GM12872 (cell line): ENCODE measurements at regions not wholly inside any gene's neighbourhood (a gene's known extent, or its start where the extent isn't known, plus 50 kb on each side); places are given as distances from the start of the nearest gene placed in this dataset.

Experiments
- CTCF ChIP-seq: IDR thresholded peaks from 3 replicates; pipeline ENCODE4 v1.5.1; 2011; ENCODE audit warnings: low read depth, mild to moderate bottlenecking, low read length, moderate library complexity; ENCODE audit not compliant: insufficient read depth

DNA sequence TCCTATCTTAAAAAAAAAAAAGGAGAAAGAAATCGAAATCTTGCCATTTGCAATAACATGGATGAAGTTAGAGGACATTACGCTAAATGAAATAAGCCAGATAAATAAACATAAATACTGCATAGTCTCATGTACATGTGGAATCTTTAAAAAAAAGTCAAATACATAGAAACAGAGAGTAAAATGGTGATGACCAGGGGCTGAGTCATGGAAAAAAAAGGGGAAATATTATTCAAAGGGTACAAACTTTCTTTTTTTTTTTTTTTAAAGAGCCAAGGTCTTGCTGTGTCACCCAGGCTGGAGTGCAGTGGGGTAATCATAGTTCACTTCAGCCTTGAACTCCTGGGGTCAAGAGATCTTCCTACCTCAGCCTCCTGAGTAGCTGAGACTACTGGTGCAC, 310.1 kb downstream of the ZNF608 start:
- no peak for TF ChIP-seq CTCF

GRCh38 chr5:124433170-124433569, 313.3 kb downstream of the ZNF608 start:
- TF ChIP-seq CTCF, result no peak

DNA sequence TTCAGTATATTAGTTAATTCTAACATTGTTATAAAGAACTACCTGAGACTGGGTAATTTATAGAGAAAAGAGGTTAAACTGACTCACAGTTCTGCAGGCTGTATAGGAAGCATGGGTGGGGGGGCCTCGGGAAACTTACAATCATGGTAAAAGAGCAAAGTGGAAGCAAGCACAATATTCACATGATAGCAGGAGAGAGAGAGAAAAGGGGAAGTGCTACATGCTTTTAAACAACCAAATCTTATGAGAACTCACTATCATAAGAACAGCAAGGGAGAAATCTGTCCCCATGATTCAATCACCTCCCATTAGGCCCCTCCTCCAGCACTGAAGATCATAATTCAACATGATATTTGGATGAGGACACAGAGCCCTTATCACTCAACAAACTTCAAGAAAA, 324.9 kb downstream of the ZNF608 start:
- no peak for TF ChIP-seq CTCF

DNA sequence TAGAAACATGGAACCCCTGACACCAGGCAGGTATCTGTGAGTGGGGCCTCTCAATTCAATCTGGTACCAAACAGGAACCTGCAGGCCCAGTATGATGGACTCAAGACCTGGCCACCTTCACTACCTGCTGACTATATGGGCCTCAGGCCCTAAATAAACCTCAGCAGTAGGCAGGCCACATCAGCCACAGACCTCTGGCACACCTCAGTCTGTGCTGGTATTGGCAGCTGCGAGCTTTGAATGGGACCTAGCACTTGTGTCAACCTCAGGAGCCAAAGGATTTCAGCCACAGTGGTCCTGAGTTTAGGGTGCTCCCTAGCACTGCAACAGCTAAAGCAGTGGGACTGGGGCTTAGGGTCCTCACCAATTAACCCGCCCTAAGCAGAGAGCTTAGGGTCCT, 325.5 kb downstream of the ZNF608 start:
- TF ChIP-seq CTCF, result no peak

DNA sequence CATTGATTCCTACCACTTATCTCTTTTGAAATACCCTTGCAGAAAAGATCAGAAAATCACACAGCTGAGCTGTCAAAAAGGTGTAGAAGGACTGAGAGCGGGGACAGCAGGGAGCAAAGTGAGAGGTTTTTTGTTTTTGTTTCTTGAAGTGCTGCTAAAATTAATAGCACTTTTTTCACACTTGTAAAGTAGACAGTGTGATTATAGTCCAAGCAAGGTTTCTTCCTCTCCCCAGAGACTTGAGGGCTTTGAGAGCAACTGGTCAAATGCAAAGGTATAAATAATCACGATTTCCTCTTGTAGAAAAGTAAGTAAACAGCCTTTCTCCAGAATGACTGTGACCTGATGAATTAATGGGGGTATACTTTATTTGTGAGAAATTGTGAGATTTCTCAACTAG, 326.9 kb downstream of the ZNF608 start:
- TF ChIP-seq CTCF, result no peak

GRCh38 chr5:124418390-124418789, 328.0 kb downstream of the ZNF608 start:
- no peak for TF ChIP-seq CTCF

GRCh38 chr5:124417196-124417595, 329.2 kb downstream of the ZNF608 start:
- no peak for TF ChIP-seq CTCF

DNA sequence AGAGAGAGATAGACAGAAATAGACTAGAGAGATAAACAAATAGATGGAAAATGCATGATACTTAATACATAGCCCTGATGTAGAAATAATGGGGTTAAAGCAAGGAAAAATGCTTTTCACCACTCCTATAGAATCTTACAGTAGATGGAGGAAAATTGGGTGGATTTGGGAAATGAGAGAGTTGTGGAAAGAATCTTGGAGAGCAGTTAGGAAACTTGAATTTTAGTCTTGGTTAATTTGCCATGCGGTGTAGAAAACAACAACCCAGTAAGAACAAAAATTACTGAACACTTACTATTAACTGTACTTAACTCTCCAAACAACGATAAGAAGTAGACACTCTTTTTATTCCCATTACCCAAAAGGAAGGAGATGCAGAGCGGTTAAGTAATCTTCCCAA, 329.8 kb downstream of the ZNF608 start:
- no peak for TF ChIP-seq CTCF
